PC-9 (cell line): ENCODE measurements at regions not wholly inside any gene's neighbourhood (a gene's known extent, or its start where the extent isn't known, plus 50 kb on each side); places are given as distances from the start of the nearest gene placed in this dataset.

Experiments
- BruUV-seq: library from RNA; stranded (reverse); fragments of 400-500 nt; replicated peaks from 2 replicates; lab custom pipeline; 2021; lab: Mats Ljungman, UMichigan
- CTCF ChIA-PET: fragments of 300-600 bp; sonication (Branson Sonifier 250); formaldehyde crosslinking; loops from one replicate; lab custom pipeline; 2022; ENCODE audit warnings: antibody characterized with exemption; lab: Charles Lee
- POLR2A ChIA-PET: fragments of 300-600 bp; sonication (Branson Sonifier 250); formaldehyde crosslinking; loops from one replicate; lab custom pipeline; 2022; ENCODE audit warnings: antibody characterized with exemption; ENCODE audit not compliant: unreplicated experiment; lab: Charles Lee
- DNase-seq, 2 experiments: peaks; one replicate each; pipeline versions ENCODE4 v3.0.0 to v3.0.0-alpha.2; 2015 to 2022; ENCODE audit warnings: mixed read lengths in 1 of 2
- H2AFZ ChIP-seq: fragments of 200-600 bp; sonication (generic); 2 replicates; pipeline ENCODE4 v1.8.1; 2017; ENCODE audit warnings: antibody characterized with exemption
- H3F3A ChIP-seq: fragments of 200-600 bp; sonication (generic); 2 replicates; pipeline ENCODE4 v1.8.1; 2017; ENCODE audit warnings: antibody characterized with exemption, mild to moderate bottlenecking, low read depth; ENCODE audit not compliant: insufficient read depth
- H3K27ac ChIP-seq: fragments of 200-600 bp; sonication (generic); 2 replicates; pipeline ENCODE4 v1.6.1; 2016; ENCODE audit warnings: mixed run types
- H3K27me3 ChIP-seq: fragments of 200-600 bp; sonication (generic); 2 replicates; pipeline ENCODE4 v1.6.1; 2016; ENCODE audit warnings: low read depth, mixed run types; ENCODE audit not compliant: insufficient read depth
- H3K36me3 ChIP-seq: fragments of 200-600 bp; sonication (generic); 2 replicates; pipeline ENCODE4 v1.6.1; 2016; ENCODE audit warnings: low read depth, mixed run types
- H3K4me1 ChIP-seq: fragments of 200-600 bp; sonication (generic); replicated peaks from 2 replicates; pipeline ENCODE4 v1.6.1; 2016; ENCODE audit warnings: mixed run types; ENCODE audit not compliant: insufficient read depth
- H3K4me2 ChIP-seq: fragments of 200-600 bp; sonication (generic); 2 replicates; pipeline ENCODE4 v1.6.1; 2017; ENCODE audit warnings: mixed run types
- H3K4me3 ChIP-seq: fragments of 200-600 bp; sonication (generic); 2 replicates; pipeline ENCODE4 v1.6.1; 2016; ENCODE audit warnings: mixed run types
- H3K79me2 ChIP-seq: fragments of 200-600 bp; sonication (generic); 2 replicates; pipeline ENCODE4 v1.6.1; 2017; ENCODE audit warnings: low read depth, mixed run types
- H3K9me2 ChIP-seq: fragments of 200-600 bp; sonication (generic); 2 replicates; pipeline ENCODE4 v1.8.1; 2017; ENCODE audit warnings: mild to moderate bottlenecking; ENCODE audit not compliant: insufficient read depth
- H3K9me3 ChIP-seq: fragments of 200-600 bp; sonication (generic); 2 replicates; pipeline ENCODE4 v1.8.1; 2016; ENCODE audit warnings: low read depth; ENCODE audit not compliant: insufficient read depth
- H4K20me1 ChIP-seq: fragments of 200-600 bp; sonication (generic); 2 replicates; pipeline ENCODE4 v1.8.1; 2017; ENCODE audit not compliant: insufficient read depth
- EZH2 ChIP-seq: fragments of 200-600 bp; sonication (generic); IDR thresholded peaks from 2 replicates; pipeline ENCODE4 v1.8.0; 2017; ENCODE audit warnings: antibody characterized with exemption, low read depth
- intact Hi-C: fragments of 100-400 bp; cut with micrococcal nuclease; formaldehyde crosslinking; loops from one replicate; pipeline ENCODE4 v1.10.0; 2022; ENCODE audit not compliant: unreplicated experiment
- TF ChIP-seq, protein P1 (sequence below): fragments of 200-600 bp; sonication (generic); conservative IDR thresholded peaks from 2 replicates; pipeline ENCODE4 v1.6.1; 2017; ENCODE audit warnings: mixed run types, antibody characterized with exemption, mild to moderate bottlenecking, moderate library complexity

DNA sequence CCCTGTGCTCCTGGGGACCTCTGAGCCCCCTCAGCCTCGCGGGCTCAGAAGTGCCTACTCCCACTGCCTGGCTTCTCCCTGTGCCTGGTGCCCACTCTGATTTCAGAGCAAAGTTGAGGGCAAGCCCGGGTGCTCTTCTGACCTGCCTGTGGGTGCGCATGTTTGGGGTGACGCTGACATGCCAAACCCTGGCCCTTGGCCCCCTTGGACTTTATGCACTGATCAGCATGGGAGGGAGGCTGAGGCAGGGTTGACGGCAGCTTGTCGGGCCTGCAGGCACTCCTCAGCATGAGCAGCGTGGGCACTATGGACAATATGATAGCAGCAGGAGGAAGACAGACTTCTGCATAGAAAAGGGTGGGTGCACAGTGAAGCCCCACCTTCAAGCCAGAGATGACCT lies 279.3 kb upstream of the KLF12 start:
- Histone ChIP-seq H3K79me2 (no peaks in the 10 kb centered on the region), H3K4me3 (no peak overlapping the region), H3K4me2 (no peak overlapping the region), H3K36me3 (no peaks in the 10 kb centered on the region), H3K9me2 (no peaks in the 10 kb centered on the region), H3K27ac (no peak overlapping the region), H4K20me1 (0 out of 2 replicates have a peak, but pooled peaks cover 3% of the 10 kb centered on the region), H3K27me3 (no peaks in the 10 kb centered on the region), H3K9me3 (no peaks in the 10 kb centered on the region), H2AFZ (no peak overlapping the region), H3F3A (no peaks in the 10 kb centered on the region), H3K4me1 (no peaks in the 10 kb centered on the region)
- TF ChIP-seq EZH2: no peak
- TF ChIP-seq, protein P1, sequence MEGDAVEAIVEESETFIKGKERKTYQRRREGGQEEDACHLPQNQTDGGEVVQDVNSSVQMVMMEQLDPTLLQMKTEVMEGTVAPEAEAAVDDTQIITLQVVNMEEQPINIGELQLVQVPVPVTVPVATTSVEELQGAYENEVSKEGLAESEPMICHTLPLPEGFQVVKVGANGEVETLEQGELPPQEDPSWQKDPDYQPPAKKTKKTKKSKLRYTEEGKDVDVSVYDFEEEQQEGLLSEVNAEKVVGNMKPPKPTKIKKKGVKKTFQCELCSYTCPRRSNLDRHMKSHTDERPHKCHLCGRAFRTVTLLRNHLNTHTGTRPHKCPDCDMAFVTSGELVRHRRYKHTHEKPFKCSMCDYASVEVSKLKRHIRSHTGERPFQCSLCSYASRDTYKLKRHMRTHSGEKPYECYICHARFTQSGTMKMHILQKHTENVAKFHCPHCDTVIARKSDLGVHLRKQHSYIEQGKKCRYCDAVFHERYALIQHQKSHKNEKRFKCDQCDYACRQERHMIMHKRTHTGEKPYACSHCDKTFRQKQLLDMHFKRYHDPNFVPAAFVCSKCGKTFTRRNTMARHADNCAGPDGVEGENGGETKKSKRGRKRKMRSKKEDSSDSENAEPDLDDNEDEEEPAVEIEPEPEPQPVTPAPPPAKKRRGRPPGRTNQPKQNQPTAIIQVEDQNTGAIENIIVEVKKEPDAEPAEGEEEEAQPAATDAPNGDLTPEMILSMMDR: no peak
- BruUV-seq: no TSS peak
- no peak for DNase-seq
- intact Hi-C loops: no loop called here
- CTCF ChIA-PET: no interaction called here
- POLR2A ChIA-PET: no interaction called here

DNA sequence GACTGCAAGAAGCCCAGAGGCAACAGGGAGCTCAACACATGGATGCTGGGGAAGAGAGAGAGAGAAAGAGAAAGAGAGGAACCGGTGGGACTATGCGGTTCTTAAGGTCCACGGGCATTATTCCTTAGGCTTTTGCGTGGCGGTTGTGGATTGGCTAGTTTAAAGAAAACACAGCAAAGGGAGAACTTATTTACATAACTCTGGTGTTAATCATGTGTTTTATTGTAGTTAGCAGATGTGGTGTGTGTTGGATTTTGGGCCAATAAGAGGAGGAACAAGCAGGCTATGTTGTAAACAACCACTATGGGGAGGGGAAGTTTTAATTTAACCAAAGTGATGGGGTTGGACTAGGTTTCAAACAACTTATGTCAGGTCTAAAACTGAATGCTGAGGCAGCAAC lies 275.3 kb upstream of the KLF12 start:
- H3K27me3 ChIP-seq: no peaks in the 10 kb centered on the region
- no peak for DNase-seq
- intact Hi-C loops: no loop called here
- no peaks in the 10 kb centered on the region for H3K79me2 ChIP-seq
- no peaks in the 10 kb centered on the region for H3K36me3 ChIP-seq
- H3K9me3 ChIP-seq: no peaks in the 10 kb centered on the region
- CTCF ChIA-PET: no interaction called here
- H3K9me2 ChIP-seq: peaks cover 3% of the 10 kb centered on the region; the same call in 1 of the 2 replicates
- H3K27ac ChIP-seq: no peak overlapping the region
- H2AFZ ChIP-seq: no peak overlapping the region
- no TSS peak for BruUV-seq
- H3K4me1 ChIP-seq: no peaks in the 10 kb centered on the region
- H3F3A ChIP-seq: no peaks in the 10 kb centered on the region
- H3K4me2 ChIP-seq: no peak overlapping the region
- TF ChIP-seq EZH2: no peak
- TF ChIP-seq, protein P1: no peak
- no peak overlapping the region for H3K4me3 ChIP-seq
- 0 out of 2 replicates have a peak, but pooled peaks cover 3% of the 10 kb centered on the region for H4K20me1 ChIP-seq
- POLR2A ChIA-PET: no interaction called here

DNA sequence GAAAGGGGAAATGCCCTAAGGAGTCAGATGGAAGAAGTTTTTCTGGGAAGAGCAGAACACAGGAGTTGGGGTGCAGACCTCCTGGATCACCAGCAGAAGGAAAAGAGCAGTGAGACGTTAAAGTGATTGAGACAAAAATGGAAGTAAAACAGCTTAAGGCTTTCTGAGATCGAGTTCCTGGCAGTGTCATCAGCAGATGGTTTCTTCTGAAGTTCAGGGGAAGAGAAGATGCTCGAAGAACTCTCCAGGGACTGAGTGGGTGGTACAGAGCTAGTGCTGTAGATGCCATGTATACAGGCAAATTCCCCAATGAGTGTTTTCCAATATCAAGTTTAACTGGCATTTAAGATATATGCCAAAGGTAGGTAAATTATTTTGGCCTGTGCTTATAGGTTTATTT lies 272.2 kb upstream of the KLF12 start:
- no peak overlapping the region for H3K4me2 ChIP-seq
- TF ChIP-seq EZH2: no peak
- TF ChIP-seq, protein P1: no peak
- CTCF ChIA-PET: no interaction called here
- H3F3A ChIP-seq: no peaks in the 10 kb centered on the region
- H3K27ac ChIP-seq: no peak overlapping the region
- H2AFZ ChIP-seq: peak overlapping the region; percentile 52; the same call in 1 of the 2 replicates
- intact Hi-C loops: no loop called here
- BruUV-seq: no TSS peak
- H3K4me3 ChIP-seq: no peak overlapping the region
- no peaks in the 10 kb centered on the region for H3K79me2 ChIP-seq
- DNase-seq: no peak
- no peaks in the 10 kb centered on the region for H3K9me3 ChIP-seq
- 0 out of 2 replicates have a peak, but pooled peaks cover 3% of the 10 kb centered on the region for H4K20me1 ChIP-seq
- no peaks in the 10 kb centered on the region for H3K27me3 ChIP-seq
- no peaks in the 10 kb centered on the region for H3K4me1 ChIP-seq
- POLR2A ChIA-PET: no interaction called here
- H3K36me3 ChIP-seq: no peaks in the 10 kb centered on the region
- H3K9me2 ChIP-seq: peaks cover 3% of the 10 kb centered on the region; the same call in 1 of the 2 replicates
